Lung (tissue), 11 donors: ENCODE measurements at regions not wholly inside any gene's neighbourhood (a gene's known extent, or its start where the extent isn't known, plus 50 kb on each side); places are given as distances from the start of the nearest gene placed in this dataset.

Source experiments
- ATAC-seq: fragments of 200-7000 bp; cut with Tn5 transposase; one replicate; pipeline ENCODE4 v1.9.1; 2020; ENCODE audit warnings: moderate number of reproducible peaks; ENCODE audit not compliant: insufficient read depth, low FRiP score
- DNase-seq, 3 donors: peaks; one replicate each; pipeline ENCODE4 v3.0.0-alpha.2; 2013 to 2017
- H3K27ac ChIP-seq, 2 donors: one replicate each; pipeline ENCODE4 v1.5.1; 2013; ENCODE audit warnings: mild to moderate bottlenecking in 2 of 2, moderate library complexity in 2 of 2, control low read depth in 1 of 2, inconsistent platforms in 1 of 2, low read depth in 1 of 2, low read length in 1 of 2
- H3K27me3 ChIP-seq, 3 donors: one replicate each; pipeline ENCODE4 v1.5.1; 2013; ENCODE audit warnings: low read length in 2 of 3; ENCODE audit not compliant: control insufficient read depth in 3 of 3, insufficient read depth in 3 of 3
- H3K36me3 ChIP-seq, 4 donors: one replicate each; pipeline ENCODE4 v1.5.1; 2013; ENCODE audit warnings: low read length in 4 of 4, mild to moderate bottlenecking in 1 of 4, moderate library complexity in 1 of 4; ENCODE audit not compliant: control insufficient read depth in 4 of 4, insufficient read depth in 4 of 4
- H3K4me1 ChIP-seq, 5 donors: one replicate each; pipeline ENCODE4 v1.5.1; 2013; ENCODE audit warnings: low read length in 5 of 5, mild to moderate bottlenecking in 2 of 5, moderate library complexity in 1 of 5; ENCODE audit not compliant: control insufficient read depth in 5 of 5, insufficient read depth in 5 of 5
- H3K4me3 ChIP-seq: one replicate; pipeline ENCODE4 v1.5.1; 2013; ENCODE audit warnings: mild to moderate bottlenecking, control low read depth, moderate library complexity
- H3K9ac ChIP-seq, 2 donors: one replicate each; pipeline ENCODE4 v1.5.1; 2013; ENCODE audit warnings: low read length in 2 of 2, control low read depth in 1 of 2; ENCODE audit not compliant: insufficient read depth in 1 of 2
- H3K9me3 ChIP-seq, 4 donors: one replicate each; pipeline ENCODE4 v1.5.1; 2013; ENCODE audit warnings: low read length in 3 of 4, mild to moderate bottlenecking in 1 of 4, moderate library complexity in 1 of 4; ENCODE audit not compliant: control insufficient read depth in 4 of 4, insufficient read depth in 3 of 4
- CTCF ChIP-seq: IDR thresholded peaks from 2 replicates; pipeline ENCODE4 v1.5.1; 2012; ENCODE audit warnings: mild to moderate bottlenecking; ENCODE audit errors: control extremely low read depth, extremely low read depth
- WGBS, 2 donors: extraction: QIAGEN DNeasy Blood & Tissue Kit; methylation state at CpG; one replicate each; pipeline ENCODE4 v1.1.7; 2013; 5-methylcytosine and 5-hydroxymethylcytosine counted together
- donor health status: control.
- donor health status: control.
- donor health status: Bipolar disorder and iron deficiency.
- donor health status: healthy.
- donor health status: DM: yes; HTN: yes; CAD: no.

- Histone ChIP-seq H3K4me3 (no peak overlapping the region), H3K27ac (peak overlapping the region in 1 of 2 donors; percentile 52), H3K36me3 (no peaks in the 10 kb centered on the region), H3K27me3 (peaks cover 4 to 46% (median 33%) of the 10 kb centered on the region in 3 donors), H3K9me3 (peaks cover 0 to 2% (median 0%) of the 10 kb centered on the region in 4 donors), H3K9ac (no peak overlapping the region), H3K4me1 (peaks cover 0 to 8% (median 1%) of the 10 kb centered on the region in 5 donors)
- TF ChIP-seq CTCF = no peak
- 3 to 4% methylated on average over 26 of the region's 26 CpGs for WGBS, 2 donors
- DNase-seq (peak in 2 of 3 donors; percentile 3 to 8), ATAC-seq (no peak)
Measured at GRCh38 chr6:166253778-166254204, 54.4 kb downstream of the PRR18 start.

GRCh38 chr6:166253281-166253681, 54.9 kb downstream of the PRR18 start:
- Histone ChIP-seq H3K27ac (peak overlapping the region in 1 of 2 donors; percentile 51), H3K27me3 (peaks cover 4 to 46% (median 33%) of the 10 kb centered on the region in 3 donors), H3K4me3 (no peak overlapping the region), H3K4me1 (peaks cover 0 to 8% (median 1%) of the 10 kb centered on the region in 5 donors), H3K9me3 (peaks cover 0 to 2% (median 0%) of the 10 kb centered on the region in 4 donors), H3K36me3 (no peaks in the 10 kb centered on the region), H3K9ac (no peak overlapping the region)
- WGBS, 2 donors = 1 to 2% methylated on average over 38 of the region's 38 CpGs
- DNase-seq (peak in 2 of 3 donors; percentile 6 to 18), ATAC-seq (no peak)
- TF ChIP-seq CTCF = no peak

- Histone ChIP-seq H3K27me3 (peaks cover 4 to 43% (median 32%) of the 10 kb centered on the region in 3 donors), H3K4me1 (peaks cover 0 to 8% (median 1%) of the 10 kb centered on the region in 5 donors), H3K4me3 (no peak overlapping the region), H3K9ac (no peak overlapping the region), H3K9me3 (peaks cover 0 to 2% (median 0%) of the 10 kb centered on the region in 4 donors), H3K27ac (no peak overlapping the region), H3K36me3 (no peaks in the 10 kb centered on the region)
- ATAC-seq (no peak), DNase-seq (no peak)
- WGBS, 2 donors = 90 to 95% methylated on average over 27 of the region's 27 CpGs
- TF ChIP-seq CTCF = no peak
Measured at GRCh38 chr6:166252601-166253000, 55.6 kb downstream of the PRR18 start.

GRCh38 chr6:166251655-166252054, 56.5 kb downstream of the PRR18 start:
- peaks cover 0 to 8% (median 1%) of the 10 kb centered on the region in 5 donors for H3K4me1 ChIP-seq
- H3K9ac ChIP-seq = no peak overlapping the region
- peaks cover 0 to 2% (median 0%) of the 10 kb centered on the region in 4 donors for H3K9me3 ChIP-seq
- TF ChIP-seq CTCF = no peak
- H3K27ac ChIP-seq = no peak overlapping the region
- WGBS, 2 donors = 56 to 60% methylated on average over 6 of the region's 6 CpGs
- H3K4me3 ChIP-seq = no peak overlapping the region
- peaks cover 4 to 37% (median 26%) of the 10 kb centered on the region in 3 donors for H3K27me3 ChIP-seq
- no peak for ATAC-seq
- no peak for DNase-seq
- no peaks in the 10 kb centered on the region for H3K36me3 ChIP-seq
